ENCODE measurements at regions not wholly inside any gene's neighbourhood (a gene's known extent, or its start where the extent isn't known, plus 50 kb on each side); places are given as distances from the start of the nearest gene placed in this dataset.

- TF ChIP-seq CTCF (IDR thresholded peaks at IDR 0.05) (peak; percentile 52; the same call in 1 of the 2 replicates), POLR2AphosphoS5 (IDR thresholded peaks at IDR 0.05; ENCODE audit: low read depth, low read length) (no peak)
- H3K4me3 ChIP-seq (ENCODE audit: low read depth in 2 of 2, low read length in 2 of 2), result no peak overlapping the region
- intact Hi-C loops (cut with micrococcal nuclease; ENCODE audit: unreplicated experiment) (no loop called here), in situ Hi-C loops (cut with HindIII; ENCODE audit: low pct_unique_long_range_greater_than_20kb, low sequenced_read_pairs) (no loop called here)
- CTCF ChIA-PET, result no interaction called here
- H3K36me3 ChIP-seq (ENCODE audit: control insufficient read depth, insufficient read depth, low read length), result no peaks in the 10 kb centered on the region
- POLR2A ChIA-PET, result no interaction called here
- H3K9me3 ChIP-seq (ENCODE audit: control insufficient read depth, insufficient read depth, low read depth, low read length), result no peaks in the 10 kb centered on the region
- H3K27me3 ChIP-seq (ENCODE audit: control insufficient read depth, insufficient read depth, low read length), result no peaks in the 10 kb centered on the region
- no peak for ATAC-seq
- no peaks in the 10 kb centered on the region for H3K4me1 ChIP-seq (ENCODE audit: control insufficient read depth, insufficient read depth, low read length)
- no peak for DNase-seq (ENCODE audit: low read depth, low spot score)
- no peak overlapping the region for H3K27ac ChIP-seq (ENCODE audit: low read length)
- BruUV-seq (replicated peaks), result no TSS peak
Observed at GRCh38 chr12:19643635-19644034, 204.3 kb downstream of the AEBP2 start.

DNA sequence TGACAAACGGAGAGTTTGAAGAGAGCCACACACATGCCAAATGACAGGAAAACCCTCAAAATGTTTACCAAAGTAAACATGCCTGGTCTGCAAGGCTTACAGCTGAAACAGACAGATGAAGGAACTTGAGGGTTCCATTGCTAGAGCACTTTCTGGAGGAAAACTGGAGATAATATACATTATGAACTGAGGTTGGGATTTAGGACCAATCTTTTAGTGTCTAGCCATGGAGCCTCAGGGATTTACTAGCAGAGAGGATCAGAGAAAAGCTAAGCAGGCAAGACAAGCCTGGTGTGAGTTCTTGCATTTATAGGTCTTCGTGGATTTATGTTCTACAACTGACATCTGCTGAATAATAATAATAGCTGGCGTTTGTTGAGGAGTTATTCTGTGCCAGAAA lies 205.3 kb downstream of the AEBP2 start:
- in situ Hi-C loops (cut with HindIII; ENCODE audit: low pct_unique_long_range_greater_than_20kb, low sequenced_read_pairs), result no loop called here

More for the DNA sequence above, 205.3 kb downstream of the AEBP2 start:
- H3K4me1 ChIP-seq (ENCODE audit: control insufficient read depth, insufficient read depth, low read length), result no peaks in the 10 kb centered on the region
- BruUV-seq (replicated peaks), result no TSS peak
- ATAC-seq, result no peak
- TF ChIP-seq SIN3A (IDR thresholded peaks at IDR 0.05; ENCODE audit: borderline replicate concordance, insufficient read depth, low read depth, low read length), result no peak
- TF ChIP-seq CTCF (IDR thresholded peaks at IDR 0.05), result no peak
- TF ChIP-seq TCF7L2 (IDR thresholded peaks at IDR 0.05; ENCODE audit: low read depth, low read length), result no peak
- TF ChIP-seq POLR2AphosphoS5 (IDR thresholded peaks at IDR 0.05; ENCODE audit: low read depth, low read length), result no peak
- TF ChIP-seq, protein P1, sequence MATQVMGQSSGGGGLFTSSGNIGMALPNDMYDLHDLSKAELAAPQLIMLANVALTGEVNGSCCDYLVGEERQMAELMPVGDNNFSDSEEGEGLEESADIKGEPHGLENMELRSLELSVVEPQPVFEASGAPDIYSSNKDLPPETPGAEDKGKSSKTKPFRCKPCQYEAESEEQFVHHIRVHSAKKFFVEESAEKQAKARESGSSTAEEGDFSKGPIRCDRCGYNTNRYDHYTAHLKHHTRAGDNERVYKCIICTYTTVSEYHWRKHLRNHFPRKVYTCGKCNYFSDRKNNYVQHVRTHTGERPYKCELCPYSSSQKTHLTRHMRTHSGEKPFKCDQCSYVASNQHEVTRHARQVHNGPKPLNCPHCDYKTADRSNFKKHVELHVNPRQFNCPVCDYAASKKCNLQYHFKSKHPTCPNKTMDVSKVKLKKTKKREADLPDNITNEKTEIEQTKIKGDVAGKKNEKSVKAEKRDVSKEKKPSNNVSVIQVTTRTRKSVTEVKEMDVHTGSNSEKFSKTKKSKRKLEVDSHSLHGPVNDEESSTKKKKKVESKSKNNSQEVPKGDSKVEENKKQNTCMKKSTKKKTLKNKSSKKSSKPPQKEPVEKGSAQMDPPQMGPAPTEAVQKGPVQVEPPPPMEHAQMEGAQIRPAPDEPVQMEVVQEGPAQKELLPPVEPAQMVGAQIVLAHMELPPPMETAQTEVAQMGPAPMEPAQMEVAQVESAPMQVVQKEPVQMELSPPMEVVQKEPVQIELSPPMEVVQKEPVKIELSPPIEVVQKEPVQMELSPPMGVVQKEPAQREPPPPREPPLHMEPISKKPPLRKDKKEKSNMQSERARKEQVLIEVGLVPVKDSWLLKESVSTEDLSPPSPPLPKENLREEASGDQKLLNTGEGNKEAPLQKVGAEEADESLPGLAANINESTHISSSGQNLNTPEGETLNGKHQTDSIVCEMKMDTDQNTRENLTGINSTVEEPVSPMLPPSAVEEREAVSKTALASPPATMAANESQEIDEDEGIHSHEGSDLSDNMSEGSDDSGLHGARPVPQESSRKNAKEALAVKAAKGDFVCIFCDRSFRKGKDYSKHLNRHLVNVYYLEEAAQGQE (IDR thresholded peaks at IDR 0.05; ENCODE audit: insufficient read depth in 1 of 2, low read depth in 2 of 2, low read length in 1 of 2), result no peak
- POLR2A ChIA-PET, result interaction anchor here (0.6 kb wide), 1 partner anchor 96 kb away, joined by 7 read pairs; no protein-coding TSS in a partner anchor
- H3K9me3 ChIP-seq (ENCODE audit: control insufficient read depth, insufficient read depth, low read depth, low read length), result no peaks in the 10 kb centered on the region
- no peaks in the 10 kb centered on the region for H3K36me3 ChIP-seq (ENCODE audit: control insufficient read depth, insufficient read depth, low read length)
- CTCF ChIA-PET, result no interaction called here
- H3K4me3 ChIP-seq (ENCODE audit: low read depth in 2 of 2, low read length in 2 of 2), result no peak overlapping the region
- no peak overlapping the region for H3K27ac ChIP-seq (ENCODE audit: low read length)
- DNase-seq (ENCODE audit: low read depth, low spot score), result no peak
- H3K27me3 ChIP-seq (ENCODE audit: control insufficient read depth, insufficient read depth, low read length), result no peaks in the 10 kb centered on the region
- intact Hi-C loops (cut with micrococcal nuclease; ENCODE audit: unreplicated experiment), result no loop called here
